GM23338 (cell line): ENCODE measurements at regions not wholly inside any gene's neighbourhood (a gene's known extent, or its start where the extent isn't known, plus 50 kb on each side); places are given as distances from the start of the nearest gene placed in this dataset.

Experiments used
- ATAC-seq: fragments of 200-7000 bp; cut with Tn5 transposase; 3 replicates; pipeline ENCODE4 v1.9.1; 2020
- DNase-seq: peaks from one replicate; pipeline ENCODE4 v3.0.0-alpha.2; 2015; ENCODE audit warnings: low spot score
- H2AFZ ChIP-seq: fragments of 200-600 bp; sonication (generic); 2 replicates; pipeline ENCODE4 v1.8.0; 2016; ENCODE audit warnings: antibody characterized with exemption, mild to moderate bottlenecking, moderate library complexity
- H3F3A ChIP-seq: fragments of 200-600 bp; sonication (generic); replicated peaks from 2 replicates; pipeline ENCODE4 v1.8.0; 2017; ENCODE audit warnings: antibody characterized with exemption, mixed run types, low read depth
- H3K27ac ChIP-seq: fragments of 200-600 bp; sonication (generic); 2 replicates; pipeline ENCODE4 v1.6.1; 2016; ENCODE audit warnings: low read depth
- H3K27me3 ChIP-seq: fragments of 200-600 bp; sonication (generic); 2 replicates; pipeline ENCODE4 v1.8.0; 2016; ENCODE audit warnings: mild to moderate bottlenecking, mixed run types, moderate library complexity; ENCODE audit not compliant: insufficient read depth
- H3K36me3 ChIP-seq: fragments of 200-600 bp; sonication (generic); 2 replicates; pipeline ENCODE4 v1.8.0; 2016; ENCODE audit warnings: mild to moderate bottlenecking; ENCODE audit not compliant: insufficient read depth
- H3K4me1 ChIP-seq: fragments of 200-600 bp; sonication (generic); 2 replicates; pipeline ENCODE4 v1.8.0; 2016; ENCODE audit warnings: mild to moderate bottlenecking, moderate library complexity; ENCODE audit not compliant: insufficient read depth
- H3K4me2 ChIP-seq: fragments of 200-600 bp; sonication (generic); 2 replicates; pipeline ENCODE4 v1.7.1; 2017; ENCODE audit warnings: mixed run types
- H3K4me3 ChIP-seq: fragments of 200-600 bp; sonication (generic); 2 replicates; pipeline ENCODE4 v1.6.1; 2016; ENCODE audit warnings: mixed run types
- H3K79me2 ChIP-seq: fragments of 200-600 bp; sonication (generic); replicated peaks from 2 replicates; pipeline ENCODE4 v1.8.0; 2017; ENCODE audit warnings: mild to moderate bottlenecking; ENCODE audit not compliant: insufficient read depth
- H3K9me2 ChIP-seq: fragments of 200-600 bp; sonication (generic); 2 replicates; pipeline ENCODE4 v1.8.0; 2017; ENCODE audit not compliant: insufficient read depth
- H4K20me1 ChIP-seq: fragments of 200-600 bp; sonication (generic); replicated peaks from 2 replicates; pipeline ENCODE4 v1.8.0; 2017; ENCODE audit warnings: mild to moderate bottlenecking; ENCODE audit not compliant: insufficient read depth
- H3K27ac Mint-ChIP-seq: 2 replicates; pipeline ENCODE4 v1.8.0; 2020; ENCODE audit warnings: inconsistent platforms, mild to moderate bottlenecking, moderate library complexity, mixed read lengths
- H3K27me3 Mint-ChIP-seq: 3 replicates; pipeline ENCODE4 v1.8.0; 2022; ENCODE audit warnings: low read depth, mild to moderate bottlenecking, moderate library complexity, mixed read lengths, inconsistent platforms; ENCODE audit not compliant: insufficient read depth, poor library complexity
- H3K36me3 Mint-ChIP-seq: 3 replicates; pipeline ENCODE4 v1.8.0; 2021; ENCODE audit warnings: low read depth, mild to moderate bottlenecking, inconsistent platforms, moderate library complexity, mixed read lengths
- H3K4me1 Mint-ChIP-seq: 3 replicates; pipeline ENCODE4 v1.8.0; 2020; ENCODE audit warnings: mild to moderate bottlenecking, inconsistent platforms, mixed read lengths
- H3K4me3 Mint-ChIP-seq: 3 replicates; pipeline ENCODE4 v1.8.0; 2021; ENCODE audit warnings: moderate library complexity, mild to moderate bottlenecking, inconsistent platforms, mixed read lengths
- H3K9me3 Mint-ChIP-seq: 3 replicates; pipeline ENCODE4 v1.8.0; 2020; ENCODE audit warnings: moderate library complexity, mild to moderate bottlenecking, inconsistent platforms, mixed read lengths
- CREB1 ChIP-seq: fragments of 250-450 bp; sonication (Bioruptor Pico); IDR thresholded peaks from 2 replicates; pipeline ENCODE4 v1.5.0; 2020; ENCODE audit warnings: low read depth, mild to moderate bottlenecking, moderate library complexity
- CTCF ChIP-seq, 2 experiments: fragments of 200-600 bp in 1 of 2; sonication (generic) in 1 of 2; conservative IDR thresholded peaks; 2 replicates each; pipeline versions ENCODE4 v1.5.1 to v1.6.1; 2016 to 2017; ENCODE audit warnings: antibody characterized with exemption in 2 of 2, low read depth in 2 of 2, mild to moderate bottlenecking in 2 of 2, moderate library complexity in 1 of 2
- ETS1 ChIP-seq: IDR thresholded peaks from 2 replicates; pipeline ENCODE4 v1.6.1; 2016; ENCODE audit warnings: antibody characterized with exemption
- EZH2 ChIP-seq: fragments of 200-600 bp; sonication (generic); IDR thresholded peaks from one replicate; pipeline ENCODE4 v1.8.0; 2017; ENCODE audit warnings: antibody characterized with exemption, mild to moderate bottlenecking, low read depth; ENCODE audit not compliant: unreplicated experiment
- EZH2phosphoT487 ChIP-seq: fragments of 200-600 bp; sonication (generic); IDR thresholded peaks from one replicate; pipeline ENCODE4 v1.8.1; 2018; ENCODE audit warnings: antibody characterized with exemption; ENCODE audit not compliant: unreplicated experiment
- JUNB ChIP-seq: IDR thresholded peaks from one replicate; pipeline ENCODE4 v1.6.1; 2016; ENCODE audit warnings: antibody characterized with exemption; ENCODE audit not compliant: unreplicated experiment
- NANOG ChIP-seq: IDR thresholded peaks from 2 replicates; pipeline ENCODE4 v1.6.1; 2016; ENCODE audit warnings: antibody characterized with exemption, borderline replicate concordance
- POLR2AphosphoS5 ChIP-seq: IDR thresholded peaks from 2 replicates; pipeline ENCODE4 v1.6.1; 2016; ENCODE audit warnings: antibody characterized with exemption, low read depth
- STAT1 ChIP-seq: IDR thresholded peaks from one replicate; pipeline ENCODE4 v1.6.1; 2016; ENCODE audit warnings: antibody characterized with exemption; ENCODE audit not compliant: unreplicated experiment
- ZNF114 ChIP-seq: fragments of 250-450 bp; sonication (Bioruptor Pico); IDR thresholded peaks from 2 replicates; pipeline ENCODE4 v1.5.0; 2020; ENCODE audit warnings: mild to moderate bottlenecking, moderate library complexity
- ZNF331 ChIP-seq: fragments of 250-450 bp; sonication (Bioruptor Pico); IDR thresholded peaks from 2 replicates; pipeline ENCODE4 v1.5.0; 2020; ENCODE audit warnings: low read depth, mild to moderate bottlenecking, moderate library complexity
- TF ChIP-seq, protein P1 (sequence below): fragments of 250-450 bp; sonication (Bioruptor Pico); IDR thresholded peaks from 2 replicates; pipeline ENCODE4 v1.5.0; 2020; ENCODE audit warnings: mild to moderate bottlenecking, moderate library complexity
- TF ChIP-seq, protein P2 (sequence below): IDR thresholded peaks from one replicate; pipeline ENCODE4 v1.6.1; 2018; ENCODE audit warnings: antibody characterized with exemption; ENCODE audit not compliant: unreplicated experiment

DNA sequence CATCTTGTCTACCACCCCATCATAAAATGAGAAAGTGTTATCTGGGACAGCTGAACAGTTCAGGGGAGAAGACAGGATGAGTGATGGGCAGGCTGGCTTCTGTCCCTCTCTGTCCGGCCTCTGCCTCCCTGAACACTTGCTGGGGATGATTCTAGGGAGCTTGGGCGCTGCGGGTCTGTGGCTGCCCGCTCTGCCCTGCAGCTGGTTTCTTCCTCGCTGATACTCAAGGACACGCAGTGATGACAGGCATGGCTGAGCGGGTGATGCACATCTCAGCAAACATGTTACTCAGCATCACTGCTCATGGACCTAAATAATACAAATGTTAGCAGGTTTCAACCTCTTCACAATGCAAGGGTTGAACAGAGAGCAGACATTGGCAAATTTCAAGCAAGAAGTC is 161.1 kb downstream of the TMEM18 start:
- H3K4me1 Mint-ChIP-seq = peaks cover 4% of the 10 kb centered on the region; the same call in 2 of the 3 replicates
- no peak overlapping the region for H3K4me2 ChIP-seq
- H3K9me2 ChIP-seq = no peaks in the 10 kb centered on the region
- H4K20me1 ChIP-seq = no peaks in the 10 kb centered on the region
- no peak overlapping the region for H2AFZ ChIP-seq
- H3K27ac ChIP-seq = no peak overlapping the region
- peaks cover 5% of the 10 kb centered on the region for H3K27me3 Mint-ChIP-seq
- H3F3A ChIP-seq = no peaks in the 10 kb centered on the region
- H3K27me3 ChIP-seq = no peaks in the 10 kb centered on the region
- no peak overlapping the region for H3K4me3 Mint-ChIP-seq
- H3K36me3 ChIP-seq = no peaks in the 10 kb centered on the region
- H3K79me2 ChIP-seq = no peaks in the 10 kb centered on the region
- no peak overlapping the region for H3K27ac Mint-ChIP-seq
- H3K9me3 Mint-ChIP-seq = no peaks in the 10 kb centered on the region
- no peak for TF ChIP-seq ETS1
- TF ChIP-seq CTCF (conservative IDR thresholded peaks at IDR 0.05; ENCODE audit: low read depth in 2 of 2) = no peak
- TF ChIP-seq, protein P1, sequence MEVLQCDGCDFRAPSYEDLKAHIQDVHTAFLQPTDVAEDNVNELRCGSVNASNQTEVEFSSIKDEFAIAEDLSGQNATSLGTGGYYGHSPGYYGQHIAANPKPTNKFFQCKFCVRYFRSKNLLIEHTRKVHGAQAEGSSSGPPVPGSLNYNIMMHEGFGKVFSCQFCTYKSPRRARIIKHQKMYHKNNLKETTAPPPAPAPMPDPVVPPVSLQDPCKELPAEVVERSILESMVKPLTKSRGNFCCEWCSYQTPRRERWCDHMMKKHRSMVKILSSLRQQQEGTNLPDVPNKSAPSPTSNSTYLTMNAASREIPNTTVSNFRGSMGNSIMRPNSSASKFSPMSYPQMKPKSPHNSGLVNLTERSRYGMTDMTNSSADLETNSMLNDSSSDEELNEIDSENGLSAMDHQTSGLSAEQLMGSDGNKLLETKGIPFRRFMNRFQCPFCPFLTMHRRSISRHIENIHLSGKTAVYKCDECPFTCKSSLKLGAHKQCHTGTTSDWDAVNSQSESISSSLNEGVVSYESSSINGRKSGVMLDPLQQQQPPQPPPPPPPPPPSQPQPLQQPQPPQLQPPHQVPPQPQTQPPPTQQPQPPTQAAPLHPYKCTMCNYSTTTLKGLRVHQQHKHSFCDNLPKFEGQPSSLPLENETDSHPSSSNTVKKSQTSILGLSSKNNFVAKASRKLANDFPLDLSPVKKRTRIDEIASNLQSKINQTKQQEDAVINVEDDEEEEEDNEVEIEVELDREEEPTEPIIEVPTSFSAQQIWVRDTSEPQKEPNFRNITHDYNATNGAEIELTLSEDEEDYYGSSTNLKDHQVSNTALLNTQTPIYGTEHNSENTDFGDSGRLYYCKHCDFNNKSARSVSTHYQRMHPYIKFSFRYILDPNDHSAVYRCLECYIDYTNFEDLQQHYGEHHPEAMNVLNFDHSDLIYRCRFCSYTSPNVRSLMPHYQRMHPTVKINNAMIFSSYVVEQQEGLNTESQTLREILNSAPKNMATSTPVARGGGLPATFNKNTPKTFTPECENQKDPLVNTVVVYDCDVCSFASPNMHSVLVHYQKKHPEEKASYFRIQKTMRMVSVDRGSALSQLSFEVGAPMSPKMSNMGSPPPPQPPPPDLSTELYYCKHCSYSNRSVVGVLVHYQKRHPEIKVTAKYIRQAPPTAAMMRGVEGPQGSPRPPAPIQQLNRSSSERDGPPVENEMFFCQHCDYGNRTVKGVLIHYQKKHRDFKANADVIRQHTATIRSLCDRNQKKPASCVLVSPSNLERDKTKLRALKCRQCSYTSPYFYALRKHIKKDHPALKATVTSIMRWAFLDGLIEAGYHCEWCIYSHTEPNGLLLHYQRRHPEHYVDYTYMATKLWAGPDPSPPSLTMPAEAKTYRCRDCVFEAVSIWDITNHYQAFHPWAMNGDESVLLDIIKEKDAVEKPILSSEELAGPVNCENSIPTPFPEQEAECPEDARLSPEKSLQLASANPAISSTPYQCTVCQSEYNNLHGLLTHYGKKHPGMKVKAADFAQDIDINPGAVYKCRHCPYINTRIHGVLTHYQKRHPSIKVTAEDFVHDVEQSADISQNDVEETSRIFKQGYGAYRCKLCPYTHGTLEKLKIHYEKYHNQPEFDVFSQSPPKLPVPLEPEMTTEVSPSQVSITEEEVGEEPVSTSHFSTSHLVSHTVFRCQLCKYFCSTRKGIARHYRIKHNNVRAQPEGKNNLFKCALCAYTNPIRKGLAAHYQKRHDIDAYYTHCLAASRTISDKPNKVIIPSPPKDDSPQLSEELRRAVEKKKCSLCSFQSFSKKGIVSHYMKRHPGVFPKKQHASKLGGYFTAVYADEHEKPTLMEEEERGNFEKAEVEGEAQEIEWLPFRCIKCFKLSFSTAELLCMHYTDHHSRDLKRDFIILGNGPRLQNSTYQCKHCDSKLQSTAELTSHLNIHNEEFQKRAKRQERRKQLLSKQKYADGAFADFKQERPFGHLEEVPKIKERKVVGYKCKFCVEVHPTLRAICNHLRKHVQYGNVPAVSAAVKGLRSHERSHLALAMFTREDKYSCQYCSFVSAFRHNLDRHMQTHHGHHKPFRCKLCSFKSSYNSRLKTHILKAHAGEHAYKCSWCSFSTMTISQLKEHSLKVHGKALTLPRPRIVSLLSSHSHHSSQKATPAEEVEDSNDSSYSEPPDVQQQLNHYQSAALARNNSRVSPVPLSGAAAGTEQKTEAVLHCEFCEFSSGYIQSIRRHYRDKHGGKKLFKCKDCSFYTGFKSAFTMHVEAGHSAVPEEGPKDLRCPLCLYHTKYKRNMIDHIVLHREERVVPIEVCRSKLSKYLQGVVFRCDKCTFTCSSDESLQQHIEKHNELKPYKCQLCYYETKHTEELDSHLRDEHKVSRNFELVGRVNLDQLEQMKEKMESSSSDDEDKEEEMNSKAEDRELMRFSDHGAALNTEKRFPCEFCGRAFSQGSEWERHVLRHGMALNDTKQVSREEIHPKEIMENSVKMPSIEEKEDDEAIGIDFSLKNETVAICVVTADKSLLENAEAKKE (CRISPR knock-in tag) = no peak
- TF ChIP-seq STAT1 = no peak
- no peak for TF ChIP-seq ZNF331
- TF ChIP-seq ZNF114 (CRISPR knock-in tag) = no peak
- TF ChIP-seq CREB1 = no peak
- TF ChIP-seq NANOG = no peak
- no peak for TF ChIP-seq JUNB
- TF ChIP-seq, protein P2, sequence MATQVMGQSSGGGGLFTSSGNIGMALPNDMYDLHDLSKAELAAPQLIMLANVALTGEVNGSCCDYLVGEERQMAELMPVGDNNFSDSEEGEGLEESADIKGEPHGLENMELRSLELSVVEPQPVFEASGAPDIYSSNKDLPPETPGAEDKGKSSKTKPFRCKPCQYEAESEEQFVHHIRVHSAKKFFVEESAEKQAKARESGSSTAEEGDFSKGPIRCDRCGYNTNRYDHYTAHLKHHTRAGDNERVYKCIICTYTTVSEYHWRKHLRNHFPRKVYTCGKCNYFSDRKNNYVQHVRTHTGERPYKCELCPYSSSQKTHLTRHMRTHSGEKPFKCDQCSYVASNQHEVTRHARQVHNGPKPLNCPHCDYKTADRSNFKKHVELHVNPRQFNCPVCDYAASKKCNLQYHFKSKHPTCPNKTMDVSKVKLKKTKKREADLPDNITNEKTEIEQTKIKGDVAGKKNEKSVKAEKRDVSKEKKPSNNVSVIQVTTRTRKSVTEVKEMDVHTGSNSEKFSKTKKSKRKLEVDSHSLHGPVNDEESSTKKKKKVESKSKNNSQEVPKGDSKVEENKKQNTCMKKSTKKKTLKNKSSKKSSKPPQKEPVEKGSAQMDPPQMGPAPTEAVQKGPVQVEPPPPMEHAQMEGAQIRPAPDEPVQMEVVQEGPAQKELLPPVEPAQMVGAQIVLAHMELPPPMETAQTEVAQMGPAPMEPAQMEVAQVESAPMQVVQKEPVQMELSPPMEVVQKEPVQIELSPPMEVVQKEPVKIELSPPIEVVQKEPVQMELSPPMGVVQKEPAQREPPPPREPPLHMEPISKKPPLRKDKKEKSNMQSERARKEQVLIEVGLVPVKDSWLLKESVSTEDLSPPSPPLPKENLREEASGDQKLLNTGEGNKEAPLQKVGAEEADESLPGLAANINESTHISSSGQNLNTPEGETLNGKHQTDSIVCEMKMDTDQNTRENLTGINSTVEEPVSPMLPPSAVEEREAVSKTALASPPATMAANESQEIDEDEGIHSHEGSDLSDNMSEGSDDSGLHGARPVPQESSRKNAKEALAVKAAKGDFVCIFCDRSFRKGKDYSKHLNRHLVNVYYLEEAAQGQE = no peak
- no peak for TF ChIP-seq EZH2phosphoT487
- TF ChIP-seq EZH2 = no peak
- TF ChIP-seq POLR2AphosphoS5 = no peak
- H3K4me3 ChIP-seq = no peak overlapping the region
- no peaks in the 10 kb centered on the region for H3K36me3 Mint-ChIP-seq
- H3K4me1 ChIP-seq = no peaks in the 10 kb centered on the region
- ATAC-seq (no peak), DNase-seq (no peak)
